Subcutaneous abdominal adipose tissue (tissue), 5 donors: ENCODE measurements at regions not wholly inside any gene's neighbourhood (a gene's known extent, or its start where the extent isn't known, plus 50 kb on each side); places are given as distances from the start of the nearest gene placed in this dataset.

Experiments used
- H3K27ac ChIP-seq: one replicate; pipeline ENCODE4 v1.7.0; 2013; ENCODE audit warnings: low read depth, mild to moderate bottlenecking, inconsistent platforms, low read length, moderate library complexity
- H3K27me3 ChIP-seq, 5 donors: one replicate each; pipeline ENCODE4 v1.7.0; 2013; ENCODE audit warnings: low read length in 5 of 5, inconsistent platforms in 1 of 5; ENCODE audit not compliant: control insufficient read depth in 5 of 5, insufficient read depth in 4 of 5
- H3K36me3 ChIP-seq, 5 donors: one replicate each; pipeline ENCODE4 v1.7.0; 2013; ENCODE audit warnings: low read length in 5 of 5; ENCODE audit not compliant: control insufficient read depth in 5 of 5, insufficient read depth in 5 of 5
- H3K4me1 ChIP-seq, 5 donors: one replicate each; pipeline ENCODE4 v1.7.0; 2013; ENCODE audit warnings: low read length in 5 of 5, mild to moderate bottlenecking in 3 of 5, moderate library complexity in 1 of 5; ENCODE audit not compliant: control insufficient read depth in 5 of 5, insufficient read depth in 5 of 5
- H3K4me3 ChIP-seq, 5 donors: one replicate each; pipeline ENCODE4 v1.7.0; 2013; ENCODE audit warnings: low read length in 5 of 5, low read depth in 1 of 5
- H3K9ac ChIP-seq, 5 donors: one replicate each; pipeline ENCODE4 v1.7.0; 2013; ENCODE audit warnings: low read length in 5 of 5, mild to moderate bottlenecking in 4 of 5, moderate library complexity in 3 of 5
- H3K9me3 ChIP-seq, 5 donors: one replicate each; pipeline ENCODE4 v1.7.0; 2013; ENCODE audit warnings: low read length in 5 of 5; ENCODE audit not compliant: control insufficient read depth in 5 of 5
- donor health status: healthy.
- donor health status: healthy.
- donor health status: healthy.
- donor health status: healthy.
- donor health status: healthy.

GRCh38 chr19:30228835-30229524 is 143.2 kb upstream of the ZNF536 start:
- Histone ChIP-seq H3K27me3 (peaks cover 15 to 74% (median 39%) of the 10 kb centered on the region in 5 donors), H3K4me3 (peak overlapping the region in 1 of 5 donors; percentile 30), H3K9ac (no peak overlapping the region), H3K36me3 (no peaks in the 10 kb centered on the region), H3K4me1 (peaks cover 0 to 35% (median 32%) of the 10 kb centered on the region in 5 donors), H3K9me3 (no peaks in the 10 kb centered on the region), H3K27ac (no peak overlapping the region)

- Histone ChIP-seq H3K36me3 (no peaks in the 10 kb centered on the region), H3K27me3 (peaks cover 15 to 71% (median 34%) of the 10 kb centered on the region in 5 donors), H3K9ac (no peak overlapping the region), H3K4me3 (no peak overlapping the region), H3K9me3 (no peaks in the 10 kb centered on the region), H3K27ac (no peak overlapping the region), H3K4me1 (peaks cover 0 to 35% (median 32%) of the 10 kb centered on the region in 5 donors)
Observed at GRCh38 chr19:30229525-30230174, 142.5 kb upstream of the ZNF536 start.

GRCh38 chr19:30231408-30232318 is 140.5 kb upstream of the ZNF536 start:
- H3K9me3 ChIP-seq: no peaks in the 10 kb centered on the region
- H3K9ac ChIP-seq: no peak overlapping the region
- peaks cover 17 to 73% (median 39%) of the 10 kb centered on the region in 5 donors for H3K27me3 ChIP-seq
- peaks cover 0 to 22% (median 20%) of the 10 kb centered on the region in 5 donors for H3K4me1 ChIP-seq
- H3K27ac ChIP-seq: no peak overlapping the region
- no peak overlapping the region for H3K4me3 ChIP-seq
- H3K36me3 ChIP-seq: no peaks in the 10 kb centered on the region

GRCh38 chr19:30233375-30233774 is 138.8 kb upstream of the ZNF536 start:
- peaks cover 0 to 7% (median 5%) of the 10 kb centered on the region in 5 donors for H3K4me1 ChIP-seq
- H3K27me3 ChIP-seq: peaks cover 13 to 64% (median 41%) of the 10 kb centered on the region in 5 donors
- no peaks in the 10 kb centered on the region for H3K36me3 ChIP-seq
- H3K9ac ChIP-seq: no peak overlapping the region
- H3K9me3 ChIP-seq: no peaks in the 10 kb centered on the region
- no peak overlapping the region for H3K27ac ChIP-seq
- H3K4me3 ChIP-seq: no peak overlapping the region

GRCh38 chr19:30235946-30236345 is 136.2 kb upstream of the ZNF536 start:
- H3K4me1 ChIP-seq: no peaks in the 10 kb centered on the region
- no peak overlapping the region for H3K9ac ChIP-seq
- no peak overlapping the region for H3K4me3 ChIP-seq
- H3K9me3 ChIP-seq: no peaks in the 10 kb centered on the region
- H3K27me3 ChIP-seq: peaks cover 7 to 52% (median 32%) of the 10 kb centered on the region in 5 donors
- H3K36me3 ChIP-seq: no peaks in the 10 kb centered on the region
- no peak overlapping the region for H3K27ac ChIP-seq

GRCh38 chr19:30236587-30236986 is 135.6 kb upstream of the ZNF536 start:
- no peak overlapping the region for H3K4me3 ChIP-seq
- H3K36me3 ChIP-seq: no peaks in the 10 kb centered on the region
- no peaks in the 10 kb centered on the region for H3K4me1 ChIP-seq
- no peak overlapping the region for H3K9ac ChIP-seq
- H3K27ac ChIP-seq: no peak overlapping the region
- H3K27me3 ChIP-seq: peaks cover 5 to 46% (median 28%) of the 10 kb centered on the region in 5 donors
- no peaks in the 10 kb centered on the region for H3K9me3 ChIP-seq

GRCh38 chr19:30237140-30237539 is 135.0 kb upstream of the ZNF536 start:
- Histone ChIP-seq H3K4me1 (no peaks in the 10 kb centered on the region), H3K4me3 (no peak overlapping the region), H3K27ac (no peak overlapping the region), H3K36me3 (no peaks in the 10 kb centered on the region), H3K27me3 (peaks cover 4 to 42% (median 24%) of the 10 kb centered on the region in 5 donors), H3K9ac (no peak overlapping the region), H3K9me3 (no peaks in the 10 kb centered on the region)

- H3K27ac ChIP-seq: no peak overlapping the region
- no peaks in the 10 kb centered on the region for H3K9me3 ChIP-seq
- no peak overlapping the region for H3K9ac ChIP-seq
- no peaks in the 10 kb centered on the region for H3K4me1 ChIP-seq
- H3K27me3 ChIP-seq: peaks cover 0 to 17% (median 6%) of the 10 kb centered on the region in 5 donors
- H3K4me3 ChIP-seq: no peak overlapping the region
- no peaks in the 10 kb centered on the region for H3K36me3 ChIP-seq
Observed at GRCh38 chr19:30240904-30241695, 131.1 kb upstream of the ZNF536 start.

- Histone ChIP-seq H3K9ac (no peak overlapping the region), H3K9me3 (no peaks in the 10 kb centered on the region), H3K4me3 (no peak overlapping the region), H3K4me1 (no peaks in the 10 kb centered on the region), H3K36me3 (no peaks in the 10 kb centered on the region), H3K27ac (no peak overlapping the region), H3K27me3 (peaks cover 0 to 11% (median 6%) of the 10 kb centered on the region in 5 donors)
Observed at GRCh38 chr19:30244533-30244932, 127.7 kb upstream of the ZNF536 start.
